ENCODE measurements at regions not wholly inside any gene's neighbourhood (a gene's known extent, or its start where the extent isn't known, plus 50 kb on each side); places are given as distances from the start of the nearest gene placed in this dataset.

DNA sequence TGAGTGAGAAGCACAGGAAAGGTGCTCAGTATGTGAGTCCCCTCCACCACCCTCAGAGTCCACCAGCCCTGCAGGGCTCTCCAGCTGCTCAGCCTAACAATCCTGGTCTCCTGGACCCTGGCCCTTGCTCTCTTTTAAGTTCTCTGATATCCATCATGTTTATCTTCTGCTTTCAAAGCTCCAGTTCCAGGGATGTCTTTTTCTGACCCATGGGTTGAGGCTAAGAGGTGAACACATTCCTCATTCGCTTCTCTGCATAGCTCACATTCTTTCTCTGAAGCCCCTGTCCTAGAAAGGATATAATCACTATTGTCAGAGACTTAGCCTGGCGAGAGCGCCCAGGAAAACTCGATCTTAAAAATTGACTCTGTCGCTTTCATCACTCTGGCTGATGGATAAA lies 86.4 kb downstream of the ARL4C start:
- Histone ChIP-seq H3K27me3 (replicated peaks; ENCODE audit: control insufficient read depth, insufficient read depth, low read length, poor library complexity, severe bottlenecking) (no peaks in the 10 kb centered on the region), H3K4me3 (ENCODE audit: insufficient read depth, low read depth, low read length, poor library complexity, severe bottlenecking) (no peak overlapping the region), H3K27ac (ENCODE audit: insufficient read depth, low read length, poor library complexity, severe bottlenecking) (no peak overlapping the region), H3K36me3 (ENCODE audit: control insufficient read depth, insufficient read depth, low read length) (no peaks in the 10 kb centered on the region), H3K4me1 (ENCODE audit: control insufficient read depth, insufficient read depth, low read length, poor library complexity, severe bottlenecking) (no peaks in the 10 kb centered on the region), H3K9me3 (ENCODE audit: control insufficient read depth, low read length) (no peaks in the 10 kb centered on the region)
- DNase-seq = no peak

DNA sequence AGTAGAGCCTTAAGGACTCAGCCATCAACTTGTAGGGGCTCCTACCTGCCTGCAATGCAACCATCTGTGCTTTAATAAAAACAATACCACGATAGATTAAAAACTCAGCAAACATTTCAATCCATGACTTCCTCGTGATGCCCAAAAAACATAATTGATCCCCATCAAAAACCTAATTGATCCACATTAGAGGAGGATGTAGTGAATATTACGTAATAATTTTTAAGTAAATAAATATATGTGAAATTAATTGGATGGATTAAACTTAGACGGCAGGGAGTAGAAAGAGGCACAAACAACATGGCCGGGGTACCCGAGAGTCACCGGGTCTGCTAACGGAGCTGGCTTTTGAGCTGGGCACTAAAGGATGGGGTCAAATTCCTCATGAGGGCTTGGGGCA lies 87.3 kb downstream of the ARL4C start:
- H3K36me3 ChIP-seq (ENCODE audit: control insufficient read depth, insufficient read depth, low read length) = no peaks in the 10 kb centered on the region
- no peaks in the 10 kb centered on the region for H3K9me3 ChIP-seq (ENCODE audit: control insufficient read depth, low read length)
- no peaks in the 10 kb centered on the region for H3K27me3 ChIP-seq (replicated peaks; ENCODE audit: control insufficient read depth, insufficient read depth, low read length, poor library complexity, severe bottlenecking)
- no peak for DNase-seq
- no peaks in the 10 kb centered on the region for H3K4me1 ChIP-seq (ENCODE audit: control insufficient read depth, insufficient read depth, low read length, poor library complexity, severe bottlenecking)
- H3K27ac ChIP-seq (ENCODE audit: insufficient read depth, low read length, poor library complexity, severe bottlenecking) = no peak overlapping the region
- no peak overlapping the region for H3K4me3 ChIP-seq (ENCODE audit: insufficient read depth, low read depth, low read length, poor library complexity, severe bottlenecking)

DNA sequence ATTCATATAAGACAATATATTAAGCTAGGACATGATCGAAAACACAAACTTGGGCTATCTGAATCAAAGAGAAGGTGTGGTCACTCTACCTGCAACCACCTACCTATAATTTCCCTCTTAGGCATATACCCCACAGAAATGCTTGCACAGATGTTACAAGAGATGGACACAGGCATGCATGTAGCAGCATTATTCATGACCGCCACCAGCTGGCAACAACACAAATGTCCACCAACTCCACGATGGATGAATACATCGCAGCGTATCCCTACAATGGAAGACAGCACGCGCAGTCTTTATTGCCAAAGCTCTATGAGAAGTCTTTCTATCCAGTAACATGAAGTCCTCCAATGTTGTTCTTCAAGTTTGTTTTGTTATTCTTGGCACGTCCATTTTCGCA lies 90.8 kb downstream of the ARL4C start:
- Histone ChIP-seq H3K36me3 (ENCODE audit: control insufficient read depth, insufficient read depth, low read length) (no peaks in the 10 kb centered on the region), H3K27me3 (replicated peaks; ENCODE audit: control insufficient read depth, insufficient read depth, low read length, poor library complexity, severe bottlenecking) (no peaks in the 10 kb centered on the region), H3K9me3 (ENCODE audit: control insufficient read depth, low read length) (no peaks in the 10 kb centered on the region), H3K4me1 (ENCODE audit: control insufficient read depth, insufficient read depth, low read length, poor library complexity, severe bottlenecking) (no peaks in the 10 kb centered on the region), H3K4me3 (ENCODE audit: insufficient read depth, low read depth, low read length, poor library complexity, severe bottlenecking) (no peak overlapping the region), H3K27ac (ENCODE audit: insufficient read depth, low read length, poor library complexity, severe bottlenecking) (no peak overlapping the region)
- no peak for DNase-seq

DNA sequence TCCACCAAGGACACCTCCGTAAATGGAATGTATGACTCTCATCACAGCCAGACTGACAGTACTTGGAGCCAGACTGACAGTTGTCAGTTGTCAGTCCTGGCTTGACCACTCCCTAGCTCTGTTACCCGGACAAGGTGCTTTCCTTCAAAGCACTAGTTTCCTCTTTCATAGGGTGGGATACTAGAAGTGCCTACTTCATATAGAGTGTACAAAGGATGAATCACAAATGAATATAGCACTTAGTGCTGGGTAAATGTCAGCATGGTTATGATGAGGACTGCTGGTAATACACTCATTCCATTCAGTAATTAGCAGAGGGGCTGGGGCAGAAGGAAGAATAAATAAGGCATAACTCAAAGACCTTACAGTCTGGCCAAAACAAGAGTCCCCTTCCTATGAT lies 91.4 kb downstream of the ARL4C start:
- no peaks in the 10 kb centered on the region for H3K36me3 ChIP-seq (ENCODE audit: control insufficient read depth, insufficient read depth, low read length)
- H3K4me3 ChIP-seq (ENCODE audit: insufficient read depth, low read depth, low read length, poor library complexity, severe bottlenecking) = no peak overlapping the region
- no peak for DNase-seq
- no peaks in the 10 kb centered on the region for H3K27me3 ChIP-seq (replicated peaks; ENCODE audit: control insufficient read depth, insufficient read depth, low read length, poor library complexity, severe bottlenecking)
- H3K9me3 ChIP-seq (ENCODE audit: control insufficient read depth, low read length) = no peaks in the 10 kb centered on the region
- H3K4me1 ChIP-seq (ENCODE audit: control insufficient read depth, insufficient read depth, low read length, poor library complexity, severe bottlenecking) = no peaks in the 10 kb centered on the region
- H3K27ac ChIP-seq (ENCODE audit: insufficient read depth, low read length, poor library complexity, severe bottlenecking) = no peak overlapping the region

DNA sequence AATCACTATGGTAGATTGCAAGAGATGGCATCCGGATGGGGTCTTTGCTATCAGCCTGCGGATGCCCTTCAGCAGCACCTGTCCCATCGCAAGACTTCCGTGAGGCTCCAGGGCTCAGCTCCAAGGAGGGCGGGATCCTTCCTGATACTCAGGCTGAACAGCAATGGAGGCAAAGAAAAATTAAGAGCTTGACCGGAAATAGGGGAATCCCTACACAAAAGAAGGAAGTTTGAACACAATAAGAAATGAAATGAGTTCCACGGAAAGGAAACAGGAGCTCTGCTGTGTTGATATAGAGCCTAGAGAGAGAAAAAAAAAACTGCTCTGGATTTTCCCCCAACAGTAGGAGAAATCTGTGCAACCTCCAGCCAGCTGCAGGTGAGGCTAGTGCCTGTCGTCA lies 91.9 kb downstream of the ARL4C start:
- Histone ChIP-seq H3K36me3 (ENCODE audit: control insufficient read depth, insufficient read depth, low read length) (no peaks in the 10 kb centered on the region), H3K9me3 (ENCODE audit: control insufficient read depth, low read length) (no peaks in the 10 kb centered on the region), H3K4me1 (ENCODE audit: control insufficient read depth, insufficient read depth, low read length, poor library complexity, severe bottlenecking) (no peaks in the 10 kb centered on the region), H3K4me3 (ENCODE audit: insufficient read depth, low read depth, low read length, poor library complexity, severe bottlenecking) (no peak overlapping the region), H3K27ac (ENCODE audit: insufficient read depth, low read length, poor library complexity, severe bottlenecking) (no peak overlapping the region), H3K27me3 (replicated peaks; ENCODE audit: control insufficient read depth, insufficient read depth, low read length, poor library complexity, severe bottlenecking) (no peaks in the 10 kb centered on the region)
- DNase-seq = no peak

DNA sequence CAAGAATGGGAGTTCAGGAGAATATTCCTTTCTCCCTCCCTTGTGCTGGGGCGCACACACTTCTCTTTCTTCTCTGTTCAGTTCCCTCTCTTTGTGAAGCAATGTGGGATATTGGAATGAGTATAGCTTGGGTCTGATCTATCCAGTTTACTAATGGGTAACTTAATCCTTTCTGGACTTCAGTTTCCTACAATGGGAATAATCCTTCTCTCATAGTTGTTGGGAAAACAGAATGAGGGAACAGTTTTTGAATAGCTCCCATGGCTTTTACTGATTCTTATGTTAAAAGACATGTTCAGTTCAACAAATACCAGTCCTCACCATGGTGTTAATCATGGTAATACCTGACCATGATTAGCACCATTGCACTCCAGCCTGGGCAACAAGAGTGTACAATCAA lies 93.1 kb downstream of the ARL4C start:
- no peaks in the 10 kb centered on the region for H3K27me3 ChIP-seq (replicated peaks; ENCODE audit: control insufficient read depth, insufficient read depth, low read length, poor library complexity, severe bottlenecking)
- H3K4me3 ChIP-seq (ENCODE audit: insufficient read depth, low read depth, low read length, poor library complexity, severe bottlenecking) = no peak overlapping the region
- H3K4me1 ChIP-seq (ENCODE audit: control insufficient read depth, insufficient read depth, low read length, poor library complexity, severe bottlenecking) = no peaks in the 10 kb centered on the region
- no peak for DNase-seq
- H3K36me3 ChIP-seq (ENCODE audit: control insufficient read depth, insufficient read depth, low read length) = no peaks in the 10 kb centered on the region
- H3K9me3 ChIP-seq (ENCODE audit: control insufficient read depth, low read length) = no peaks in the 10 kb centered on the region
- no peak overlapping the region for H3K27ac ChIP-seq (ENCODE audit: insufficient read depth, low read length, poor library complexity, severe bottlenecking)

DNA sequence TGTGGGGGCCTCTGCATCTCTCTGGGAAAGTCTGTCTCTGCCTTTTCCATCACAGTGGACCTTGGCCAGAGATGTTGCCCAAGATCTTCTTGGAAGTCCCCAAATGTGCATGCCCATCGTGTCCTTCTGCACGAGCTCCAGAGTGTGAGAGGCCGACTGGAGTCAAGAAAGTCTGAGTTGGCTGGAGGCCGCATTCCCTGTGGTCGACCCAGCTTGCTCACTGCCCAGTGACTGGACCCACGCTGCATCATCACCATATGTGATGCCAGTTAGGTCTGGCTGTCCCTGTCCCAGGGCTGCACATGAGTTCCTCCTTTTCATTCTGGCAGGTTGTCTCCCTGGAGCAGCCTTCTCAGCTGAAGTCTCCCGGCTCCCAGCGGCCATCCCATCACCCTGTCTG lies 93.8 kb downstream of the ARL4C start:
- no peaks in the 10 kb centered on the region for H3K27me3 ChIP-seq (replicated peaks; ENCODE audit: control insufficient read depth, insufficient read depth, low read length, poor library complexity, severe bottlenecking)
- no peak overlapping the region for H3K4me3 ChIP-seq (ENCODE audit: insufficient read depth, low read depth, low read length, poor library complexity, severe bottlenecking)
- no peaks in the 10 kb centered on the region for H3K9me3 ChIP-seq (ENCODE audit: control insufficient read depth, low read length)
- no peak for DNase-seq
- no peaks in the 10 kb centered on the region for H3K4me1 ChIP-seq (ENCODE audit: control insufficient read depth, insufficient read depth, low read length, poor library complexity, severe bottlenecking)
- H3K36me3 ChIP-seq (ENCODE audit: control insufficient read depth, insufficient read depth, low read length) = no peaks in the 10 kb centered on the region
- no peak overlapping the region for H3K27ac ChIP-seq (ENCODE audit: insufficient read depth, low read length, poor library complexity, severe bottlenecking)

DNA sequence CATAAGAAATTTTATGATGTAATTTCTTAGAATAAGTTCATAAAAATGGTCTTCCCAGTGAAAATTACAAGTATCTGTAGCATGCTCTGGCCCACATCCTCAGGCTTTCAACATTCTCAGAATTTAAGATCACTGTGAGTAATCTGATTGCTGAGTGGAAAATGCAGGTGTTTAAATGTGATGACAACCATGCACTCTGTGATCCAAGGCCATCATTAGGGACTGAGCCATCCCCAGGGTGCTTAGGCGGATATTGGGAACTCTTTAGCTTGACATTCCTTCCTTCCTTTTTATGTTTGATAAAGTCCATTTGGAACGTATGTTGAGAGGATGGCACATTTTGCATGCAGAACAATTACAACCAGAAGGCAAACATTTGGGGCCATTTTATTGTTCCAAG lies 95.5 kb downstream of the ARL4C start:
- Histone ChIP-seq H3K9me3 (ENCODE audit: control insufficient read depth, low read length) (no peaks in the 10 kb centered on the region), H3K27ac (ENCODE audit: insufficient read depth, low read length, poor library complexity, severe bottlenecking) (no peak overlapping the region), H3K4me3 (ENCODE audit: insufficient read depth, low read depth, low read length, poor library complexity, severe bottlenecking) (no peak overlapping the region), H3K36me3 (ENCODE audit: control insufficient read depth, insufficient read depth, low read length) (no peaks in the 10 kb centered on the region), H3K27me3 (replicated peaks; ENCODE audit: control insufficient read depth, insufficient read depth, low read length, poor library complexity, severe bottlenecking) (no peaks in the 10 kb centered on the region), H3K4me1 (ENCODE audit: control insufficient read depth, insufficient read depth, low read length, poor library complexity, severe bottlenecking) (no peaks in the 10 kb centered on the region)
- DNase-seq = no peak

DNA sequence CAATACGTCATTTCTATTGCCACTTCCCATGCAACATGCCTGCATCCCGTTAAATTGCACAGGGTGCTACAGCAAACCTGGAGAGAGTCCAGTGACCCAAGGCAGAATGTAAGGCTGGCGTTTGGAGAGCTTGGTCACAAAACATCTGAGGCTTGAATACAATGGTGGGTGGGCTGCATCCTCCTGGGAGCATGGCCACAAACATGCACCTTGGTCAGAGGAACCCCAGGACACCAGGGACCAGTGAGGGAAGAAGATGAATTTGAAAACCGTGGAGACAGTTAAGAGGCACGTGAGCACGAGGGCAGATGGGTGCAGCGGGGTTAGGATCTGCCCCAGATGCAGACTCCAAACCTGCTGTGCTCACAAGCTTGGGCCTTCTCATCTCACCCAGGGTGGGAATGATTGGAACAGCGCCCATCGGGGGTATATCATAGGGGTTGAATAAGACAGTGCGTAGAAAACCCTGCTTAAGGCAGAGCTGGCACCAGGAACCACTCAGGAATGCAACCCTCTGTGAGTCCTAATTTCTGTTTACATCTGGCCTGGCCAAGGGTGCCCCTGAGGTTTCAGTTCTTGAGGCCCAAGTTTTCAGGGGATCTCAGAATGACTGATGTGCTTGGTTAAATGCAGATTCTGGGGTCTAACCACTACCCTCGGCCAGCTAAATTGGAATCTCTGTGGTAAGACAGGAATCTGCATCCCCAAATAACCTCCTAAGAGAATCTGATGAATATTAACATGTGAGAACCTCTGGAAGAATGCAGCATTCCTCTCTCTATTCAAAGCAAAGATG lies 97.2 kb downstream of the ARL4C start:
- Histone ChIP-seq H3K4me1 (ENCODE audit: control insufficient read depth, insufficient read depth, low read length, poor library complexity, severe bottlenecking) (no peaks in the 10 kb centered on the region), H3K27me3 (replicated peaks; ENCODE audit: control insufficient read depth, insufficient read depth, low read length, poor library complexity, severe bottlenecking) (no peaks in the 10 kb centered on the region), H3K36me3 (ENCODE audit: control insufficient read depth, insufficient read depth, low read length) (no peaks in the 10 kb centered on the region), H3K4me3 (ENCODE audit: insufficient read depth, low read depth, low read length, poor library complexity, severe bottlenecking) (no peak overlapping the region), H3K27ac (ENCODE audit: insufficient read depth, low read length, poor library complexity, severe bottlenecking) (no peak overlapping the region), H3K9me3 (ENCODE audit: control insufficient read depth, low read length) (no peaks in the 10 kb centered on the region)
- no peak for DNase-seq

DNA sequence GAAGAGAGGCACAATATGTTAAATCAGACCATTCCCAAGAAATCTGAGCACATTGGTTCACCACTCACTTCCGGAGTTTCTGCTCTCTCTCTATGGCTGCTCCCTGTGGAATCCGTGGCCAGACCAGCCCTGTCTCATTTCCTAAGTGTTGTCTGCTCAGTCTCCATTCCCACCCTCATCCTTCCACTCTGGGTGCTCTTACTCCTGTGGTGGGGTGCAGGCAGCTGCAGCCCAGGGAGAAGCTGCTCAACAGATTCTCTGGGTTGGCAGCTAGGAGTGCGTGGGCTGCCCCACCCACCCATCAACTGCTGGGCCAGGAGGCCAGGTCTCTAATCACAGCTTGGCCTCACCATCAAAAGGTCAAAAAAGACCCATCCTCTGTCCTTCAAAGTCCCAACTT lies 98.3 kb downstream of the ARL4C start:
- Histone ChIP-seq H3K27me3 (replicated peaks; ENCODE audit: control insufficient read depth, insufficient read depth, low read length, poor library complexity, severe bottlenecking) (no peaks in the 10 kb centered on the region), H3K9me3 (ENCODE audit: control insufficient read depth, low read length) (no peaks in the 10 kb centered on the region), H3K36me3 (ENCODE audit: control insufficient read depth, insufficient read depth, low read length) (no peaks in the 10 kb centered on the region), H3K4me3 (ENCODE audit: insufficient read depth, low read depth, low read length, poor library complexity, severe bottlenecking) (no peak overlapping the region), H3K4me1 (ENCODE audit: control insufficient read depth, insufficient read depth, low read length, poor library complexity, severe bottlenecking) (peaks cover 5% of the 10 kb centered on the region), H3K27ac (ENCODE audit: insufficient read depth, low read length, poor library complexity, severe bottlenecking) (no peak overlapping the region)
- no peak for DNase-seq

Measured in effector memory CD4-positive, alpha-beta T cell (primary cell).